ENCODE measurements at regions not wholly inside any gene's neighbourhood (a gene's known extent, or its start where the extent isn't known, plus 50 kb on each side); places are given as distances from the start of the nearest gene placed in this dataset.

- no peak for DNase-seq (ENCODE audit: low spot score)
- TF ChIP-seq, protein P1, sequence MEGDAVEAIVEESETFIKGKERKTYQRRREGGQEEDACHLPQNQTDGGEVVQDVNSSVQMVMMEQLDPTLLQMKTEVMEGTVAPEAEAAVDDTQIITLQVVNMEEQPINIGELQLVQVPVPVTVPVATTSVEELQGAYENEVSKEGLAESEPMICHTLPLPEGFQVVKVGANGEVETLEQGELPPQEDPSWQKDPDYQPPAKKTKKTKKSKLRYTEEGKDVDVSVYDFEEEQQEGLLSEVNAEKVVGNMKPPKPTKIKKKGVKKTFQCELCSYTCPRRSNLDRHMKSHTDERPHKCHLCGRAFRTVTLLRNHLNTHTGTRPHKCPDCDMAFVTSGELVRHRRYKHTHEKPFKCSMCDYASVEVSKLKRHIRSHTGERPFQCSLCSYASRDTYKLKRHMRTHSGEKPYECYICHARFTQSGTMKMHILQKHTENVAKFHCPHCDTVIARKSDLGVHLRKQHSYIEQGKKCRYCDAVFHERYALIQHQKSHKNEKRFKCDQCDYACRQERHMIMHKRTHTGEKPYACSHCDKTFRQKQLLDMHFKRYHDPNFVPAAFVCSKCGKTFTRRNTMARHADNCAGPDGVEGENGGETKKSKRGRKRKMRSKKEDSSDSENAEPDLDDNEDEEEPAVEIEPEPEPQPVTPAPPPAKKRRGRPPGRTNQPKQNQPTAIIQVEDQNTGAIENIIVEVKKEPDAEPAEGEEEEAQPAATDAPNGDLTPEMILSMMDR (IDR thresholded peaks at IDR 0.05) = no peak
- no peak for ATAC-seq (ENCODE audit: low FRiP score)
These were observed 97.6 kb downstream of the RBFOX3 start for GRCh38 chr17:79513206-79513605.

- DNase-seq (ENCODE audit: low spot score) = no peak
- ATAC-seq (ENCODE audit: low FRiP score) = no peak
- TF ChIP-seq, protein P1 (IDR thresholded peaks at IDR 0.05) = no peak
These were observed 99.4 kb downstream of the RBFOX3 start for GRCh38 chr17:79511471-79511870.

GRCh38 chr17:79510071-79510470 is 100.8 kb downstream of the RBFOX3 start:
- no peak for ATAC-seq (ENCODE audit: low FRiP score)
- TF ChIP-seq, protein P1 (IDR thresholded peaks at IDR 0.05) = no peak
- no peak for DNase-seq (ENCODE audit: low spot score)

DNA sequence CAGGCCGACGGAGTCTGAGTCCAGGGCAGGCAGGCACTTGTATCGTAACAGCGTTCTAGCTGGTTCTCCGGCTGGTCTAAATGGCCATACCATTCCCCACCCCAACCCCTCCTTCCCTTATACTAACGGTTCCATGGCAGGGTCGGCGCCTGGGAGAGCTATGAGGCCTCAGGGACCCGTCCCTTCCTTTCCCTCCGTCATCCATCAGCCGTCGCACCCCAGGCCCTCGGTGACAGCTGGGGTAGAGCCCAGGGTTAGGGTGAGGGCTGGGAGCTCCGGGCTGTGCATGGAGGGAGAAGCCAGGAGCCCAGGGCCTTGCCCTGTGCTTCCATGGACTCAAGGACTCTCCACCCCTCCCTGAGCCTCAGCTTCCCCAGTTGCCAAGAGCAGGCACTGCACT is 101.4 kb downstream of the RBFOX3 start:
- DNase-seq (ENCODE audit: low spot score) = no peak
- TF ChIP-seq, protein P1 (IDR thresholded peaks at IDR 0.05) = no peak
- no peak for ATAC-seq (ENCODE audit: low FRiP score)

- TF ChIP-seq, protein P1 (IDR thresholded peaks at IDR 0.05) = no peak
- ATAC-seq (ENCODE audit: low FRiP score) = no peak
- DNase-seq (ENCODE audit: low spot score) = no peak
These were observed 101.8 kb downstream of the RBFOX3 start for GRCh38 chr17:79509008-79509407.

DNA sequence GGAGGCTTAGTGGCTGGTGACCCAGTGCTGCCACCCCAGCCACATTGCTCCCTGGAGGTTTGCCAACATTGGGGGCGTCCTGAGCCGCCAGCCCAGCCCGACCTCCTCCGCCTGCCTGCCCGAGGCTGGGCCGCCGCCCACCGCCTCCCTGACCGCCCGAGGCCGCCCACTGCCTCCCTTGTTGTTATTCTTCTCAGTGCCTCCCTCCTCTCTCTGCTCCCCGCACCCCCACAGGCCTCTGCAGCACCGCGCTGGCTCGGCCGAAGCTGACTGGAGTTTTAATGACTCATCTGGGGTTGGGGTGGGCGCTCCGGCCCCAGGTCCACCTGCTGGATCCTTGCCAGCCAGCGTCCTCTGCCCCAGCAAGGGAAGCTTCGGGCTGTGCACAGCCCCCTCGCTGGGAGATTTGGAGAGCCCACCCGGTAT is 102.5 kb downstream of the RBFOX3 start:
- no peak for DNase-seq (ENCODE audit: low spot score)
- no peak for ATAC-seq (ENCODE audit: low FRiP score)
- TF ChIP-seq, protein P1 (IDR thresholded peaks at IDR 0.05) = no peak

DNA sequence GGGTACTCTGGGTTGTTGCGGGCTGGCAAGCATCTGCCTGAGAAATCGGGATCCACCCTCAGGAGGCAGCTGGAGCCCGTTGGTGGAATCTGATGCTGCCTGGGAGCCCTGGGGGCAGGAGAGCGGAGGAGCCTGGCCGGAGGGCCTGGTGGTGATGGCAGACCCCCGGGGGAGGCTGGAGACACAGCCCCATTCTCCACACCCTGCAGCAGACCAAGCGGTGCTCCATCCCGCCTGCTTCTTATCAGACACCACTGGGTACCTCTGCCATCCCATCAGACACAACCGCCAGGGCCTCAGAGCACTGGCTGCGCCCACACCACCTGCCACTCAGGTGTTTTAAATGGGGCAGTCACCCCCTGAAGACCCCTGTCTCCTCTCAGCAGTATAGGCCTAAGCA is 103.9 kb downstream of the RBFOX3 start:
- no peak for ATAC-seq (ENCODE audit: low FRiP score)
- TF ChIP-seq, protein P1 (IDR thresholded peaks at IDR 0.05) = no peak
- DNase-seq (ENCODE audit: low spot score) = no peak
